ENCODE measurements at regions not wholly inside any gene's neighbourhood (a gene's known extent, or its start where the extent isn't known, plus 50 kb on each side); places are given as distances from the start of the nearest gene placed in this dataset.

GRCh38 chr5:75839547-75839946 lies 122.3 kb upstream of the POC5 start:
- TF ChIP-seq YY1 (IDR thresholded peaks at IDR 0.05; ENCODE audit: insufficient read depth, insufficient replicate concordance, low read depth, low read length) (no peak), TCF7L2 (IDR thresholded peaks at IDR 0.05; ENCODE audit: low read depth, low read length) (no peak), KAT7 (CRISPR knock-in tag; IDR thresholded peaks at IDR 0.05; ENCODE audit: borderline replicate concordance) (no peak), MXD1 (CRISPR knock-in tag; IDR thresholded peaks at IDR 0.05) (no peak), KLF16 (CRISPR knock-in tag; IDR thresholded peaks at IDR 0.05) (no peak), RFX1 (IDR thresholded peaks at IDR 0.05) (no peak)
- TF ChIP-seq, protein P1, sequence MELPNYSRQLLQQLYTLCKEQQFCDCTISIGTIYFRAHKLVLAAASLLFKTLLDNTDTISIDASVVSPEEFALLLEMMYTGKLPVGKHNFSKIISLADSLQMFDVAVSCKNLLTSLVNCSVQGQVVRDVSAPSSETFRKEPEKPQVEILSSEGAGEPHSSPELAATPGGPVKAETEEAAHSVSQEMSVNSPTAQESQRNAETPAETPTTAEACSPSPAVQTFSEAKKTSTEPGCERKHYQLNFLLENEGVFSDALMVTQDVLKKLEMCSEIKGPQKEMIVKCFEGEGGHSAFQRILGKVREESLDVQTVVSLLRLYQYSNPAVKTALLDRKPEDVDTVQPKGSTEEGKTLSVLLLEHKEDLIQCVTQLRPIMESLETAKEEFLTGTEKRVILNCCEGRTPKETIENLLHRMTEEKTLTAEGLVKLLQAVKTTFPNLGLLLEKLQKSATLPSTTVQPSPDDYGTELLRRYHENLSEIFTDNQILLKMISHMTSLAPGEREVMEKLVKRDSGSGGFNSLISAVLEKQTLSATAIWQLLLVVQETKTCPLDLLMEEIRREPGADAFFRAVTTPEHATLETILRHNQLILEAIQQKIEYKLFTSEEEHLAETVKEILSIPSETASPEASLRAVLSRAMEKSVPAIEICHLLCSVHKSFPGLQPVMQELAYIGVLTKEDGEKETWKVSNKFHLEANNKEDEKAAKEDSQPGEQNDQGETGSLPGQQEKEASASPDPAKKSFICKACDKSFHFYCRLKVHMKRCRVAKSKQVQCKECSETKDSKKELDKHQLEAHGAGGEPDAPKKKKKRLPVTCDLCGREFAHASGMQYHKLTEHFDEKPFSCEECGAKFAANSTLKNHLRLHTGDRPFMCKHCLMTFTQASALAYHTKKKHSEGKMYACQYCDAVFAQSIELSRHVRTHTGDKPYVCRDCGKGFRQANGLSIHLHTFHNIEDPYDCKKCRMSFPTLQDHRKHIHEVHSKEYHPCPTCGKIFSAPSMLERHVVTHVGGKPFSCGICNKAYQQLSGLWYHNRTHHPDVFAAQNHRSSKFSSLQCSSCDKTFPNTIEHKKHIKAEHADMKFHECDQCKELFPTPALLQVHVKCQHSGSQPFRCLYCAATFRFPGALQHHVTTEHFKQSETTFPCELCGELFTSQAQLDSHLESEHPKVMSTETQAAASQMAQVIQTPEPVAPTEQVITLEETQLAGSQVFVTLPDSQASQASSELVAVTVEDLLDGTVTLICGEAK (IDR thresholded peaks at IDR 0.05), result no peak
- TF ChIP-seq, protein P1 (CRISPR knock-in tag; IDR thresholded peaks at IDR 0.05), result no peak
- 0% methylated on average over 1 of the region's 1 CpG for WGBS (ENCODE audit: low lambda C conversion rate)

More at GRCh38 chr5:75839547-75839946, 122.3 kb upstream of the POC5 start:
- ChIA-PET POLR2A (no interaction called here), CTCF (ENCODE audit: low intra/inter-chr PET ratio, low total read pairs) (no interaction called here)
- ATAC-seq (no peak), FAIRE-seq (no peak), DNase-seq (ENCODE audit: low spot score) (no peak)
- Histone ChIP-seq H3K27ac (ENCODE audit: extremely low read length, insufficient read depth, low read length) (no peak overlapping the region), H3K4me2 (ENCODE audit: low read depth, low read length) (no peak overlapping the region), H3K36me3 (replicated peaks in 1 of 2; ENCODE audit: control insufficient read depth in 1 of 2, insufficient read depth in 2 of 2, low read length in 2 of 2) (no peaks in the 10 kb centered on the region), H3K4me1 (ENCODE audit: insufficient read depth, low read length) (no peaks in the 10 kb centered on the region), H4K20me1 (ENCODE audit: insufficient read depth, low read length) (no peaks in the 10 kb centered on the region), H2AFZ (ENCODE audit: low read length) (no peak overlapping the region), H3K79me2 (ENCODE audit: insufficient read depth, low read length) (no peaks in the 10 kb centered on the region), H3K27me3 (ENCODE audit: control insufficient read depth in 1 of 2, insufficient read depth in 2 of 2, low read length in 2 of 2) (peaks cover 0 to 1% of the 10 kb centered on the region in 2 experiments; a peak in 2 of 5 replicates), H3K9me3 (ENCODE audit: low read length) (no peaks in the 10 kb centered on the region), H3K4me3 (replicated peaks in 1 of 3; ENCODE audit: insufficient read depth in 1 of 3, low read depth in 2 of 3, low read length in 3 of 3) (no peak overlapping the region), H3K9ac (ENCODE audit: insufficient read depth, low read depth, low read length) (no peak overlapping the region)
- BruUV-seq (replicated peaks), result no TSS peak
- in situ Hi-C loops (cut with HindIII; ENCODE audit: extremely low pct_ligation_motif_present, low pct_unique_long_range_greater_than_20kb), result no loop called here
- intact Hi-C loops (cut with micrococcal nuclease; ENCODE audit: unreplicated experiment), result no loop called here

Data from HepG2 (cell line).